GM12865 (cell line): ENCODE measurements at regions not wholly inside any gene's neighbourhood (a gene's known extent, or its start where the extent isn't known, plus 50 kb on each side); places are given as distances from the start of the nearest gene placed in this dataset.
A peak's percentile ranks its signal among the peaks of the same experiment; 100 is the strongest.

ENCODE experiments used
- DNase-seq: peaks from one replicate; pipeline ENCODE4 v3.0.0; 2010; ENCODE audit warnings: low read depth
- H3K4me3 ChIP-seq: 2 replicates; pipeline ENCODE4 v1.5.1; 2011; ENCODE audit warnings: mild to moderate bottlenecking, low read depth, low read length, control low read depth
- CTCF ChIP-seq: IDR thresholded peaks from 2 replicates; pipeline ENCODE4 v1.5.1; 2011; ENCODE audit warnings: low read length, control low read depth, low read depth, inconsistent platforms; ENCODE audit not compliant: insufficient read depth; ENCODE audit errors: missing control alignments

- no peak overlapping the region for H3K4me3 ChIP-seq
- no peak for TF ChIP-seq CTCF
- DNase-seq = no peak
These were observed 195.0 kb downstream of the GIPC2 start for GRCh38 chr1:78240755-78241154.

DNA sequence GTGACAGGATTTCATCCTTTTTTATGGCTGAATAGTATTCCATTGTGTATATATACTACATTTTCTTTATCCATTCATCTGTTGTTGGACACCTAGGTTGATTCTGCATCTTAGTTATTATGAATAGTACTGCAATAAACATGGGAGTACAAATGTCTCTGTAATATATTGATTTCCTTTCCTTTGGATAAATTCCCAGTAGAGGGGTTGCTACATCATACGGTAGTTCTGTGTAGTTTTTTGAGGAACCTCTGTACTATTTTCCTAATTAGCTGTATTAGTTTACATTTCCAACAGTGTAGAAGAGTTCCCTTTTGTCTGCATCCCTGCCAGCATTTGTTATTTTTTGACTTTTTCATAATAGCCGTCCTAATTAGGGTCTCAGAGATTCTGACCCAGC is 201.3 kb downstream of the GIPC2 start:
- no peak overlapping the region for H3K4me3 ChIP-seq
- TF ChIP-seq CTCF = no peak
- DNase-seq = no peak

DNA sequence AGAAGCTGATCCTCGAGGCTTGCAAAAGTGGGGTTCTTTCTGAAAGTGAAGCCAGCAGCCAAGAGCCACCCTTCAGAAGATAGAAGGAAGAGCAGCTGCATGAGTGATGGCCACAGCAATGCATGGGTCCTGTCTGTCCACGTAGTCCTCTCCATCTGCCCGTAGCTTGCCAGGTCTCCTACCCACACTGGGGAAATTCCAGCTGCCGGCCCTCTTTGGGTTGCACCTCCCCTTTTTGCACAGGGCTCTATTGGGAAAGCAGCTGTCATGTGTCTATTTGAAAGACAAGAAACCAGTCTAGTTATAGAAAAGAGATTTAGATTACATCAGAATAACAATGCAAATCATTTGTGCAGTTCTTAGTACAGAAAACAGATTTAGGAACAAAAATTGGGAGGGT is 204.4 kb downstream of the GIPC2 start:
- H3K4me3 ChIP-seq = no peak overlapping the region
- peak; percentile 22 for DNase-seq
- no peak for TF ChIP-seq CTCF

DNA sequence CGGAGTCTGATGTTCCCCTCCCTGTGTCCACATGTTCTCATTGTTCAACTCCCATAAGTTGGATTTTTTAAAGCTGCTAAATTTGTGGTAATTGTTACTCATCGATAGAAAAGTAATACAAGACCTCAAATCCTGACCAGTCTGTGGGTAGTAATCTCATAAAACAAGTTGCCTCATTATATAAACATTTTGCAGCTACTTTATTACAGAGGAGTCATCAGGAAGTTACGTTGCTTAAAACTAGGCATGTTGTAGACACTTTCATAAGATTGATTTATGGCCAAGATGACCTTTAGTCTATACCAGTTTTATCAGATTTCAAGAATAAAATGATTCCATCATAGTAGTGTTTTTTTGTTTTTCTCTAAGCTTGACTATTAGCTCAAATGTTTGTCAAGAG is 208.8 kb downstream of the GIPC2 start:
- no peak overlapping the region for H3K4me3 ChIP-seq
- TF ChIP-seq CTCF = no peak
- no peak for DNase-seq

- no peak for TF ChIP-seq CTCF
- DNase-seq = no peak
- no peak overlapping the region for H3K4me3 ChIP-seq
These were observed 209.6 kb downstream of the GIPC2 start for GRCh38 chr1:78255383-78255782.

GRCh38 chr1:78255846-78256245 is 210.1 kb downstream of the GIPC2 start:
- H3K4me3 ChIP-seq = no peak overlapping the region
- no peak for TF ChIP-seq CTCF
- no peak for DNase-seq

GRCh38 chr1:78263459-78263858 is 217.7 kb downstream of the GIPC2 start:
- no peak for DNase-seq
- H3K4me3 ChIP-seq = no peak overlapping the region
- TF ChIP-seq CTCF = no peak
